ENCODE measurements at regions not wholly inside any gene's neighbourhood (a gene's known extent, or its start where the extent isn't known, plus 50 kb on each side); places are given as distances from the start of the nearest gene placed in this dataset.

- TF ChIP-seq ZNF425 (CRISPR knock-in tag; conservative IDR thresholded peaks at IDR 0.05), result no peak
- no peak for TF ChIP-seq ZNF281 (CRISPR knock-in tag; IDR thresholded peaks at IDR 0.05)
- no peak for TF ChIP-seq STAT6 (CRISPR knock-in tag; conservative IDR thresholded peaks at IDR 0.05; ENCODE audit: low read depth)
- no peak for TF ChIP-seq CDX4 (CRISPR knock-in tag; IDR thresholded peaks at IDR 0.05; ENCODE audit: borderline replicate concordance)
Observed at GRCh38 chr18:44536619-44537018, 144.1 kb upstream of the SETBP1 start (continued).

GRCh38 chr18:44537526-44537925, 143.2 kb upstream of the SETBP1 start:
- Mint-ChIP-seq H3K27me3 (ENCODE audit: low read depth) (no peaks in the 10 kb centered on the region), H3K4me3 (no peak overlapping the region), H3K36me3 (no peaks in the 10 kb centered on the region), H3K4me1 (no peaks in the 10 kb centered on the region), H3K27ac (no peak overlapping the region), H3K9me3 (no peaks in the 10 kb centered on the region)
- TF ChIP-seq IRF1 (CRISPR knock-in tag; IDR thresholded peaks at IDR 0.05) (no peak), CREM (CRISPR knock-in tag; IDR thresholded peaks at IDR 0.05) (no peak), FOXP1 (CRISPR knock-in tag; IDR thresholded peaks at IDR 0.05; ENCODE audit: borderline replicate concordance) (no peak), ZNF219 (CRISPR knock-in tag; IDR thresholded peaks at IDR 0.05; ENCODE audit: borderline replicate concordance) (no peak)
- ATAC-seq, result no peak
- ChIA-PET POLR2A (no interaction called here), CTCF (no interaction called here)
- no peak for DNase-seq (ENCODE audit: low spot score)

- TF ChIP-seq ZNF138 (CRISPR knock-in tag; conservative IDR thresholded peaks at IDR 0.05) (no peak), ZBTB43 (CRISPR knock-in tag; IDR thresholded peaks at IDR 0.05) (no peak), E2F1 (CRISPR knock-in tag; IDR thresholded peaks at IDR 0.05) (no peak), CTCF (IDR thresholded peaks at IDR 0.05) (no peak), E2F4 (CRISPR knock-in tag; IDR thresholded peaks at IDR 0.05; ENCODE audit: borderline replicate concordance, low read depth) (no peak), MXD4 (CRISPR knock-in tag; IDR thresholded peaks at IDR 0.05; ENCODE audit: borderline replicate concordance) (no peak), MYBL2 (CRISPR knock-in tag; IDR thresholded peaks at IDR 0.05) (no peak)
- DNase-seq (ENCODE audit: low spot score), result no peak
- H3K4me1 Mint-ChIP-seq, result no peaks in the 10 kb centered on the region
- ChIA-PET CTCF (no interaction called here), POLR2A (no interaction called here)
- no peaks in the 10 kb centered on the region for H3K36me3 Mint-ChIP-seq
- no peaks in the 10 kb centered on the region for H3K27me3 Mint-ChIP-seq (ENCODE audit: low read depth)
- no peak for ATAC-seq
- no peak overlapping the region for H3K27ac Mint-ChIP-seq
- no peak overlapping the region for H3K4me3 Mint-ChIP-seq
- H3K9me3 Mint-ChIP-seq, result no peaks in the 10 kb centered on the region
Observed at GRCh38 chr18:44539926-44540325, 140.8 kb upstream of the SETBP1 start.
